Cardiac septum (tissue), 1 donor: ENCODE measurements at regions not wholly inside any gene's neighbourhood (a gene's known extent, or its start where the extent isn't known, plus 50 kb on each side); places are given as distances from the start of the nearest gene placed in this dataset.
"Not testable (repeated sequence)": the region's sequence is repeated elsewhere in the genome, so short reads cannot be mapped to it uniquely, and the experiment has no call there.

Experiments
- DNase-seq: peaks from one replicate; pipeline ENCODE4 v3.0.0-alpha.2; 2020; ENCODE audit warnings: low spot score
- intact Hi-C: fragments of 100-400 bp; cut with DNase I; formaldehyde crosslinking; loops from one replicate; pipeline ENCODE4 v1.14.0; 2022
- donor health status: DM: no; HTN: no; CAD: no.

- intact Hi-C loops: no loop called here
- DNase-seq: no peak
Observed at GRCh38 chr12:89083491-89083890, 268.8 kb downstream of the DUSP6 start.

DNA sequence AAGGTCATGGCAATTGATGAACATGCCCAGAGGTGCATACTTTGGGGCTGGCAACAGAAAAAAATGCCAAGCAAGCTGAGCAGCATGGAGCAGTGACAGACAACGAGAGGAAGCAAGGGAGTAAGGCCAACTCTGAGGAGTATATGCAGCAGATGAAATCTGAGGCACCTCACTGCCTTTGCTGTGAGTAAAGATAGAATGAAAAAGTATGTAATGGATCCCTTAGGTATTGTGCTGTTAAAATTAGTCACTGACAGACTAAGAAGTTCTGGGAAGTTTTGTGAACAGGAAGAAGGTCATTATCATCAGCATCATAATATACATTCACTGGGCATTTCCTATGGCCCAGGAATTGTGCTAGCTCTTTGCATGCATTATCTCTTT is 269.9 kb downstream of the DUSP6 start:
- no peak for DNase-seq
- intact Hi-C loops: no loop called here

DNA sequence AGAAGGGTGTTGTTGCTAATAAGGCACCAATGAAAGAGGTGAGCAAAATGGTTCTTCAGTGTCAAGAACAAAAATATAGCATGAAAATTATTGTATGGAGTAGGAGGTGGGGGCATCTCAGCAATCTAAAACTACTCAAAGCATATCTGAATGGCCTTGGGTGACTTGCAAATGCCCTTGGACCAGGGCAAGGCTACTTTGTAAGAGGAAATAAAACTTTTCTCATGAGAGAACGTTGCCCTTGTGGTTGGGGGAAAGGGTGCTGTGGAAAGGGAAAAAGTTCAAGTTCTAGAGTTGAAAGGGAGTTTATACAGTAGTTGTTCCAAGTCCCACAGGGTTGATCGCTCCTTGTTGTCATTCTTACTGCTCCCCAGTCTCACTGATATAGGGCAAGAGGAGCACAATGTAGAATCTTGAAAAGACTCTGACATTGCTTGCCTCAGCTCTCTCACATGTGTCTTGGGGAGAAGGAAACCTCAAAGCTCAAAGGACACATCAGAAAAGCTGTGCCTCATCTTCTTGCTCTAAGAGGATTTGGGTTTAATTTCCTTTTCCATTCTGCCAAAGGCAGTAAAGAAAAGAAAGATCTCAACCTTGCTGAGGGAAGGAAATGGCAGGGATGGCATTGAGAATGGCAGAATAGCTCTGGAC is 270.5 kb downstream of the DUSP6 start:
- no peak for DNase-seq
- intact Hi-C loops: no loop called here

DNA sequence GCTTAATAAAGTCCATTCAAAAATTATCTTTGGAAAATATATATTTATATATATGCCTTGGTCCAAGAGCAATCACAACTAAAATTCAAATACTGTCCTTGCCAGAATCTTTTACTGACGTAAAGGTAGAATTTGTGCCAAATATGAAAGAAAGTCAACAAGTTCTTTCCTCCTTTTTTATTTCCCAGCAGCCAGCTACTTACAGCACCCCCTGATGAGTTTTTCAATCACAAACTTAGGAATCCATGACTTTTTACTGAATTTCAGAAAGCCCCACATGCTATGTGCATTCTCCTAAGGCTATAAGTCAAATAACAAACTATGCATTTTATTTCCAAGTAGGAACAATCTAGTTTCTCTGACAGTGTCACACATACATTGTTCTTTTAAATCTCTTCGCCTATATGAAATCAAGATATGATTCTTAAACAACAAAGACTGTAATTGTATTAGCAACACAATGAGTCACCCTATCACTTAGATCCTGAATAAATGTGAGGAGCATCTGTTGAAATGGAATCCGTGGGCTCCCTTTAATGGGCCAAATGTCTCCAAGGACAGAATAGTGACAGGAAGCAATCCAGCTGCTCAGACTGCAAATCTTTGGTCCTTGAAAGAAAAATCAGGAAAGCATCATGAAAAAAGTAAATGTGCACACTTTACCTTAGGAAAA is 271.4 kb downstream of the DUSP6 start:
- intact Hi-C loops: no loop called here
- DNase-seq: no peak

- intact Hi-C loops: no loop called here
- DNase-seq: no peak
Observed at GRCh38 chr12:89075880-89076540, 276.3 kb downstream of the DUSP6 start.

GRCh38 chr12:89073659-89074058 is 278.6 kb downstream of the DUSP6 start:
- no peak for DNase-seq
- intact Hi-C loops: no loop called here

DNA sequence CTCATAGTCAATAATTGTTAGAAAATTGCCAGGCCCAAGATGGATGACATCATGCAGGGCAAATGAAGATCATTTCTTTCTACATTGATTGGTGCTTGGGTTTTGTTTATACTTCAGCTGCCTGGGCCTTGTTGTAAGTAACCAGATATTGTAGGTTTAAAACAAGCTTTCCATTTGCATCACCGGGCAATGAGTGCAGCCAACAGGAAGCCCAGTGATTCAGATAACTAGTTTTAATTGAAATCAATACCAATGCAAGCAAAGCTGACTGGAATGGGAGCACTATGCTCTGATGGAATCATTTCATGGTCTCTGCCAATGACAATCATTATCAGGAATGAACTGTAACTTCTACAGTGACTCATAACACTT is 279.3 kb downstream of the DUSP6 start:
- intact Hi-C loops: no loop called here
- no peak for DNase-seq

DNA sequence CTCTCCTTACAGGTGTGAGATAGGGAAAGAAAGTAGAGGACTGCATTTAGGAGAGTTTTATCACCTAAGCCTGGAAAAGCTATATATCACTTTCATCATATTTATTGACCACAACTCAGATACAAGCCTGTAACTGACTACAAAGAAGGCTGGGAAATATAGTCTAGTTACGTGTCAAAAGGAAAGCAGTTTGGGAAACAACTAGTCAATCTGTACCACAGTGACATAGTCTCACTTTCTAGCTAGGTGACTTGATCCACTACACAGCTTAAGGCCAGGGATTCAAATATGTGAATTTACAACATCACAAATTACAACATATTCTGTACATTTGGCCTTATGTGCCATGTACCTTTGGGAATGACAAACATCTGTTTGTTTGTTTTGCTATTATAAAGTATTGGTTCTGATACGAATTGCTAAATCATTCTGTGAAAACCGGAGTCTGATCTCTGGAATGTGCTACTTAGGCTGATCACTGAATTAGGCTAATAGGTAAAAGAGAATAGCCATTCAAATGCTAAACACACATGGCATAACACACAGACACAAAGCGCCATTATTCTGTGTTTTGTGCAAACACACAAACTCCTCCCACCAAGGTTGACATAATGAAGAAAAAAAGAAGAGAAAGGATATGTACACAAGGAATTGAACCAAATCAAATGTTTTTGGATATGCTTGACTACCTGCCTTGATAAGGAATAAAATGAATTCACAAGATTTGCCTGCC is 279.8 kb downstream of the DUSP6 start:
- intact Hi-C loops: no loop called here
- DNase-seq: no peak

DNA sequence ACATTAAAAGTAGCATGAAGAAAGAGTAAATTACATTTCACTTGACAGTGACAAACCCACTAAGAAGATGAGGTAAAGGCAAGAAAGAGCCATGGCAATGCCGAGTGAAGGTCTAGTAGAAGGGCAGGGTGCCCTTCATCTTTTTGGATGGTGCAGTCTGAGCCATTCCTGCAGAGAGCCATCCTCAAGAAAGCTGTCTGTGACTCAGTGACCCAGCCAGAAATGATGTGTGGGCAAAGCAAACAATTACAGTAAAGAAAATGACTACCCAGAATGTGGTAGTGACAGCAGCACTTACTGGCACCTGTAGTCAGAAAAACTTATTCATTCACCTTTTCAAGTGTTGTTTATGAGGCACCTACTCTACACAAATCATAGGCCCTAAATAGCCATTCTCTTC is 281.7 kb downstream of the DUSP6 start:
- DNase-seq: no peak
- intact Hi-C loops: no loop called here

DNA sequence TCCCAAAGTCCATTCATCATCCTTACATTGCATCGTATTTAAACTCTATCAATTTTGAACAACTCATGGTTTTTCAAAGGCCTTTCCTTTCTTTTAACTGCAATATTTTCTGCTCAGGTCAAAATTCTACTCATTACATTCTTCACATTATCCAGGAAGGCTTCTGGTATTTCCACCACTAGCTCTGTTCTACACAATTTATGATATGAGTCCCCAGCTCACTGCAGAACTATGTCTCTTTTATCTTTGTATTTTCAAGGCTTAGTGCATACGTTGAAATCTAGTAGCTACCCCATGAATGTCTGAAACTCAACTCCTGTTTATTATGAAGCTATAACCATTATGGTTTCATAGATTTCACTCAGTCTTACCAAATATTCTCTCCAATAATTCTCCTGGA is 282.9 kb downstream of the DUSP6 start:
- no peak for DNase-seq
- intact Hi-C loops: no loop called here

- no peak for DNase-seq
- intact Hi-C loops: no loop called here
Observed at GRCh38 chr12:89067421-89068187, 284.7 kb downstream of the DUSP6 start.

DNA sequence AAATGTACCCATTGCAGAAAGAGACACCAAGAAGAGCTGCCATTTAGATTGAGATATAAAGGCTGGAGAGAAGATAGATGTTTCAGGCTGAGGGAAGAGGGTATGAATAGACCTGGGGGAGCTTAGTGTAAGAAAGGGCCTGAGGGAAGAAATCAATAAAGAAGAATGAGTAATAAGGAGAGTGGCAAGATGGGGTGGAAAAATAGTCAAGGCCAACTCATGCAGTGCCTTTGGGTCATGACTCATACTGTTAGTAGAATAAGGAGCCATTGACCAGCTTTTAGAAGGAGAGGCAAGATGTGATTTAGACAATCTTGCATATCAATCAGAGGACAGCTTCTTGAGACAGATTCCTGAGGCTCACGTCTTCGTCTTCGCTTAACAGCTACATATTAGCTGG is 287.5 kb downstream of the DUSP6 start:
- intact Hi-C loops: no loop called here
- no peak for DNase-seq

DNA sequence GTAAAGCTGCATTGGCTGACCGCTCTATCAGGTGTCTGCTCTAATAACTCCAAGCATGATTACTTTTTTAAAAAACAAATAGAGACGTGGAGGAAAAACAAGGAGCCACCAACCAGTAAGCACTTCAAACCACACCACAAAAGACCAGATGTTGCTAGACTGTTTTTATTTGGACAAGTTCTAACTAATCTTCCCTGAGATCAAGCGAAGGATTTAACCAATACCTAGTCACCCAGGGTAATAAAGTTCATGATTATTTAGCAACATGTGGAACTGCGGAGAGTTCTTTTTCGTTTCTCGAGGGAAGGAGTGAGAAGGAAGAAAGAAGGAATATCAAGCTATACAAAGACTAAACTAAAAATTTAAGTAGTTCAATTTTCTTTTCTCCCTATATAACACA is 288.1 kb downstream of the DUSP6 start:
- intact Hi-C loops: no loop called here
- no peak for DNase-seq

GRCh38 chr12:89062996-89063395 is 289.3 kb downstream of the DUSP6 start:
- DNase-seq: no peak
- intact Hi-C loops: no loop called here

- DNase-seq: no peak
- intact Hi-C loops: no loop called here
Observed at GRCh38 chr12:89059721-89060541, 292.4 kb downstream of the DUSP6 start.

- DNase-seq: no peak
- intact Hi-C loops: no loop called here
Observed at GRCh38 chr12:89059056-89059455, 293.2 kb downstream of the DUSP6 start.

DNA sequence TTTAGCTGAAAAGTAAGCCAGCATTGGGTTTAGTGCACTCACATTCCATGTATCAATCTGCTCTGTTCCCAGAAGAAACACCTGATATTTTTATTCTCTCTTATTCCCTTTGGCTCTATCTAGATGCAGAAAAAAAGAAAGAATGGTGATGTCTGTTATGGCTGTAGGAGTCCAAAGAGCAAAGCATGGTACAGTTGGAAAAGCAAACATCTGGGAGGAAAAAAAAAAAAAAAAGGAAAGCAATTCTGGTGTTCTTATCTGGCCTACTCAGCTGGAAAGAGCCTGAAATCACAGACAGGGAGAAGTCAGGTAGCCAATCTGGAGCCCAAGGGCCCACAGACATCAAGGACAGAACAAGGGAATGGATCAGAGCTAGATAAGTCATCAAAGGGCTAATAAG is 293.9 kb downstream of the DUSP6 start:
- intact Hi-C loops: no loop called here
- no peak for DNase-seq

- intact Hi-C loops: loop anchor here (5.0 kb wide), 1 partner anchor 298 kb away; the partner anchor contains the start of gene DUSP6
Observed at GRCh38 chr12:89053817-89054216, 298.5 kb downstream of the DUSP6 start.

More at GRCh38 chr12:89053817-89054216, 298.5 kb downstream of the DUSP6 start:
- DNase-seq: not testable (repeated sequence)
